CD4-positive, alpha-beta T cell (primary cell): ENCODE measurements at regions not wholly inside any gene's neighbourhood (a gene's known extent, or its start where the extent isn't known, plus 50 kb on each side); places are given as distances from the start of the nearest gene placed in this dataset.

ENCODE experiments used
- ATAC-seq: fragments of 200-7000 bp; cut with Tn5 transposase; one replicate; pipeline ENCODE4 v1.10.0; 2022; ENCODE audit warnings: mild to moderate bottlenecking; ENCODE audit not compliant: poor library complexity
- CTCF ChIA-PET: fragments of 350-600 bp; sonication (Branson Sonifier 250); formaldehyde crosslinking; loops from one replicate; lab custom pipeline; 2021; ENCODE audit warnings: antibody characterized with exemption, inconsistent platforms; lab: Charles Lee
- POLR2A ChIA-PET: fragments of 350-600 bp; sonication (Branson Sonifier 250); formaldehyde crosslinking; loops from one replicate; lab custom pipeline; 2021; ENCODE audit warnings: antibody characterized with exemption, inconsistent platforms; lab: Charles Lee
- DNase-seq, 14 experiments: peaks; one replicate each; pipeline ENCODE4 v3.0.0-alpha.2; 2013 to 2020; ENCODE audit warnings: mixed read lengths in 2 of 14
- H3K27ac ChIP-seq, 2 donors: one replicate each; pipeline versions ENCODE4 v1.5.1 to v1.7.0; 2013; ENCODE audit warnings: low read length in 2 of 2, low read depth in 1 of 2, mild to moderate bottlenecking in 1 of 2
- H3K27me3 ChIP-seq, 2 experiments: 1 replicate in 1 of 2; 2 replicates in 1 of 2; pipeline versions ENCODE4 v1.6.1 to v1.7.0; 2013; ENCODE audit warnings: low read length in 2 of 2, control low read depth in 1 of 2, mild to moderate bottlenecking in 1 of 2, moderate library complexity in 1 of 2; ENCODE audit not compliant: insufficient read depth in 2 of 2, control insufficient read depth in 1 of 2
- H3K36me3 ChIP-seq: one replicate; pipeline ENCODE4 v1.6.1; 2013; ENCODE audit warnings: low read length, control low read depth; ENCODE audit not compliant: insufficient read depth
- H3K4me1 ChIP-seq: one replicate; pipeline ENCODE4 v1.6.1; 2013; ENCODE audit warnings: low read length, control low read depth; ENCODE audit not compliant: insufficient read depth
- H3K4me3 ChIP-seq: one replicate; pipeline ENCODE4 v1.5.1; 2013; ENCODE audit warnings: mild to moderate bottlenecking, low read length, moderate library complexity
- H3K9me3 ChIP-seq, 2 experiments: 1 replicate in 1 of 2; 2 replicates in 1 of 2; pipeline versions ENCODE4 v1.6.1 to v1.7.0; 2013; ENCODE audit warnings: low read length in 2 of 2, mild to moderate bottlenecking in 2 of 2, control low read depth in 1 of 2, moderate library complexity in 1 of 2; ENCODE audit not compliant: control insufficient read depth in 1 of 2, insufficient read depth in 1 of 2
- H3K27ac Mint-ChIP-seq: one replicate; pipeline ENCODE4 v1.8.0; 2020; ENCODE audit warnings: mixed read lengths
- H3K27me3 Mint-ChIP-seq: one replicate; pipeline ENCODE4 v1.8.0; 2021; ENCODE audit warnings: mixed read lengths
- H3K36me3 Mint-ChIP-seq: one replicate; pipeline ENCODE4 v1.8.0; 2021; ENCODE audit warnings: low read depth, mixed read lengths
- H3K4me1 Mint-ChIP-seq: one replicate; pipeline ENCODE4 v1.8.0; 2021; ENCODE audit warnings: low read depth, mixed read lengths
- H3K4me3 Mint-ChIP-seq: one replicate; pipeline ENCODE4 v1.8.0; 2020; ENCODE audit warnings: mild to moderate bottlenecking, mixed read lengths
- H3K9me3 Mint-ChIP-seq: one replicate; pipeline ENCODE4 v1.8.0; 2020; ENCODE audit warnings: mixed read lengths
- intact Hi-C, 2 experiments: fragments of 100-400 bp; cut with DNase I in 1 of 2; cut with micrococcal nuclease in 1 of 2; formaldehyde crosslinking; loops; one replicate each; pipeline versions ENCODE4 v1.15.1 to v1.9.0; 2023 to 2025; cut with DNase I, micrococcal nuclease
- TF ChIP-seq, protein P1 (sequence below): fragments of 200-600 bp; IDR thresholded peaks from one replicate; pipeline ENCODE4 v1.8.0; 2022; ENCODE audit warnings: antibody characterized with exemption, mild to moderate bottlenecking

DNA sequence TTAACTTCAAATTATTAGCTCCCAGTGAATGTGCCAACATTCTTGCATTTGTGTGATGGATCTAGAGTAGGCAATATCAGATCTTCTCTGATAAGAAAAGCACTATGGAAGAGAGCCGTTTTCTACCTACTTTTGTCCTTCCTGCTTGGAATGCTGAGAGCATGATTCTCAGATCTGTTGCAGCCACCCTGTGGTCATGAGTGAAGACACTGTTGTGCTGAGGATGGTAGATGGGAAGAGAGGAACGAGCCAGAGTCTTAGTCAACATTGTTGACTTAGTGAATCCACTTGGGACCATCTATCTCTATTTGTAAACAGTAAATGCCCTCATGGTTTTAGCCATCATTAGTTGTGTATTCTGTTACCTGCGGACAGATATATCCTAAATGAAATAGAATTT is 202.6 kb downstream of the CD109 start:
- CTCF ChIA-PET = no interaction called here
- Histone ChIP-seq H3K9me3 (peaks cover 13 to 20% of the 10 kb centered on the region in 2 experiments), H3K4me1 (no peaks in the 10 kb centered on the region), H3K4me3 (no peak overlapping the region), H3K27me3 (no peaks in the 10 kb centered on the region), H3K27ac (no peak overlapping the region), H3K36me3 (no peaks in the 10 kb centered on the region)
- intact Hi-C loops = no loop called here
- no peak overlapping the region for H3K4me3 Mint-ChIP-seq
- H3K27ac Mint-ChIP-seq = no peak overlapping the region
- no peaks in the 10 kb centered on the region for H3K4me1 Mint-ChIP-seq
- peaks cover 16% of the 10 kb centered on the region for H3K27me3 Mint-ChIP-seq
- peaks cover 16% of the 10 kb centered on the region for H3K9me3 Mint-ChIP-seq
- H3K36me3 Mint-ChIP-seq = no peaks in the 10 kb centered on the region
- POLR2A ChIA-PET = no interaction called here
- no peak for DNase-seq
- TF ChIP-seq, protein P1, sequence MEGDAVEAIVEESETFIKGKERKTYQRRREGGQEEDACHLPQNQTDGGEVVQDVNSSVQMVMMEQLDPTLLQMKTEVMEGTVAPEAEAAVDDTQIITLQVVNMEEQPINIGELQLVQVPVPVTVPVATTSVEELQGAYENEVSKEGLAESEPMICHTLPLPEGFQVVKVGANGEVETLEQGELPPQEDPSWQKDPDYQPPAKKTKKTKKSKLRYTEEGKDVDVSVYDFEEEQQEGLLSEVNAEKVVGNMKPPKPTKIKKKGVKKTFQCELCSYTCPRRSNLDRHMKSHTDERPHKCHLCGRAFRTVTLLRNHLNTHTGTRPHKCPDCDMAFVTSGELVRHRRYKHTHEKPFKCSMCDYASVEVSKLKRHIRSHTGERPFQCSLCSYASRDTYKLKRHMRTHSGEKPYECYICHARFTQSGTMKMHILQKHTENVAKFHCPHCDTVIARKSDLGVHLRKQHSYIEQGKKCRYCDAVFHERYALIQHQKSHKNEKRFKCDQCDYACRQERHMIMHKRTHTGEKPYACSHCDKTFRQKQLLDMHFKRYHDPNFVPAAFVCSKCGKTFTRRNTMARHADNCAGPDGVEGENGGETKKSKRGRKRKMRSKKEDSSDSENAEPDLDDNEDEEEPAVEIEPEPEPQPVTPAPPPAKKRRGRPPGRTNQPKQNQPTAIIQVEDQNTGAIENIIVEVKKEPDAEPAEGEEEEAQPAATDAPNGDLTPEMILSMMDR = no peak
- no peak for ATAC-seq

- TF ChIP-seq, protein P1 = no peak
- Mint-ChIP-seq H3K36me3 (no peaks in the 10 kb centered on the region), H3K4me1 (no peaks in the 10 kb centered on the region), H3K9me3 (no peaks in the 10 kb centered on the region), H3K27ac (no peak overlapping the region), H3K4me3 (no peak overlapping the region), H3K27me3 (peaks cover 11% of the 10 kb centered on the region)
- H3K4me3 ChIP-seq = no peak overlapping the region
- no peaks in the 10 kb centered on the region for H3K4me1 ChIP-seq
- ChIA-PET CTCF (no interaction called here), POLR2A (no interaction called here)
- H3K27ac ChIP-seq = no peak overlapping the region
- no peaks in the 10 kb centered on the region for H3K36me3 ChIP-seq
- intact Hi-C loops = loop anchor here (1.0 kb wide), 2 partner anchors 12 to 13 kb away; no protein-coding TSS in a partner anchor
- no peaks in the 10 kb centered on the region for H3K27me3 ChIP-seq
- no peak for ATAC-seq
- peaks cover 0 to 7% of the 10 kb centered on the region in 2 experiments for H3K9me3 ChIP-seq
- DNase-seq = no peak
Measured at GRCh38 chr6:73893696-73894095, 197.7 kb downstream of the CD109 start.

GRCh38 chr6:73888050-73888449 is 192.0 kb downstream of the CD109 start:
- no peaks in the 10 kb centered on the region for H3K36me3 ChIP-seq
- H3K27ac ChIP-seq = no peak overlapping the region
- H3K4me1 Mint-ChIP-seq = peaks cover 4% of the 10 kb centered on the region
- H3K27me3 Mint-ChIP-seq = no peaks in the 10 kb centered on the region
- CTCF ChIA-PET = no interaction called here
- peaks cover 0 to 7% of the 10 kb centered on the region in 2 experiments for H3K9me3 ChIP-seq
- no peaks in the 10 kb centered on the region for H3K9me3 Mint-ChIP-seq
- H3K4me3 ChIP-seq = no peak overlapping the region
- no peak overlapping the region for H3K27ac Mint-ChIP-seq
- no peaks in the 10 kb centered on the region for H3K36me3 Mint-ChIP-seq
- intact Hi-C loops = no loop called here
- no peak overlapping the region for H3K4me3 Mint-ChIP-seq
- DNase-seq = no peak
- H3K4me1 ChIP-seq = peaks cover 4% of the 10 kb centered on the region
- H3K27me3 ChIP-seq = no peaks in the 10 kb centered on the region
- POLR2A ChIA-PET = no interaction called here
- TF ChIP-seq, protein P1 = no peak
- no peak for ATAC-seq
